IPS DF 4.7 (cell line): ENCODE measurements at regions not wholly inside any gene's neighbourhood (a gene's known extent, or its start where the extent isn't known, plus 50 kb on each side); places are given as distances from the start of the nearest gene placed in this dataset.

ENCODE experiments used
- DNase-seq: peaks from one replicate; pipeline ENCODE4 v3.0.0-alpha.2; 2013; ENCODE audit warnings: low spot score; ENCODE audit errors: extremely low read depth

- DNase-seq: no peak
Observed at GRCh38 chr3:102747611-102748010, 312.8 kb downstream of the ZPLD1 start.

- no peak for DNase-seq
Observed at GRCh38 chr3:102748646-102749045, 313.8 kb downstream of the ZPLD1 start.

GRCh38 chr3:102750322-102750721 is 315.5 kb downstream of the ZPLD1 start:
- no peak for DNase-seq

GRCh38 chr3:102753901-102754300 is 319.1 kb downstream of the ZPLD1 start:
- no peak for DNase-seq

- no peak for DNase-seq
Observed at GRCh38 chr3:102756706-102757105, 321.9 kb downstream of the ZPLD1 start.

GRCh38 chr3:102757950-102758349 is 323.1 kb downstream of the ZPLD1 start:
- DNase-seq: no peak

GRCh38 chr3:102761766-102762165 is 327.0 kb downstream of the ZPLD1 start:
- DNase-seq: no peak

GRCh38 chr3:102790747-102791325 is 356.0 kb downstream of the ZPLD1 start:
- DNase-seq: no peak

- no peak for DNase-seq
Observed at GRCh38 chr3:102791641-102792589, 357.1 kb downstream of the ZPLD1 start.

- no peak for DNase-seq
Observed at GRCh38 chr3:102796804-102797203, 362.0 kb downstream of the ZPLD1 start.

- DNase-seq: no peak
Observed at GRCh38 chr3:102802819-102803420, 368.1 kb downstream of the ZPLD1 start.

GRCh38 chr3:102810937-102811336 is 376.1 kb downstream of the ZPLD1 start:
- DNase-seq: no peak

- DNase-seq: no peak
Observed at GRCh38 chr3:102826636-102827035, 391.8 kb downstream of the ZPLD1 start.

GRCh38 chr3:102827386-102827785 is 392.6 kb downstream of the ZPLD1 start:
- no peak for DNase-seq

- DNase-seq: no peak
Observed at GRCh38 chr3:102830415-102830814, 395.6 kb downstream of the ZPLD1 start.

GRCh38 chr3:102841866-102842265 is 407.1 kb downstream of the ZPLD1 start:
- no peak for DNase-seq

GRCh38 chr3:102866845-102867244 is 432.0 kb downstream of the ZPLD1 start:
- no peak for DNase-seq

GRCh38 chr3:102883515-102883914 is 448.7 kb downstream of the ZPLD1 start:
- DNase-seq: no peak

GRCh38 chr3:102885289-102885688 is 450.5 kb downstream of the ZPLD1 start:
- no peak for DNase-seq

GRCh38 chr3:102887431-102887830 is 452.6 kb downstream of the ZPLD1 start:
- no peak for DNase-seq

GRCh38 chr3:102896851-102897621 is 462.2 kb downstream of the ZPLD1 start:
- DNase-seq: no peak

- DNase-seq: no peak
Observed at GRCh38 chr3:102904629-102905028, 469.8 kb downstream of the ZPLD1 start.
